Neural progenitor cell (in vitro differentiated cells): ENCODE measurements at regions not wholly inside any gene's neighbourhood (a gene's known extent, or its start where the extent isn't known, plus 50 kb on each side); places are given as distances from the start of the nearest gene placed in this dataset.

Source experiments
- DNase-seq: peaks from one replicate; pipeline ENCODE4 v3.0.0-alpha.2; 2016; ENCODE audit warnings: low spot score
- H2AFZ ChIP-seq: fragments of 200-600 bp; sonication (generic); replicated peaks from 2 replicates; pipeline ENCODE4 v1.6.1; 2016; ENCODE audit warnings: antibody characterized with exemption
- H3F3A ChIP-seq: fragments of 200-600 bp; sonication (generic); 2 replicates; pipeline ENCODE4 v1.6.1; 2016; ENCODE audit warnings: antibody characterized with exemption, low read depth
- H3K27ac ChIP-seq: fragments of 200-600 bp; sonication (generic); 2 replicates; pipeline ENCODE4 v1.5.1; 2016; ENCODE audit warnings: mild to moderate bottlenecking
- H3K27me3 ChIP-seq: fragments of 200-600 bp; sonication (generic); 2 replicates; pipeline ENCODE4 v1.6.1; 2016; ENCODE audit warnings: mild to moderate bottlenecking, moderate library complexity
- H3K36me3 ChIP-seq: fragments of 200-600 bp; sonication (generic); 2 replicates; pipeline ENCODE4 v1.5.1; 2016
- H3K4me1 ChIP-seq: fragments of 200-600 bp; sonication (generic); 2 replicates; pipeline ENCODE4 v1.6.1; 2016; ENCODE audit warnings: mixed run types
- H3K4me2 ChIP-seq: fragments of 200-600 bp; sonication (generic); 2 replicates; pipeline ENCODE4 v1.6.1; 2016
- H3K4me3 ChIP-seq: fragments of 200-600 bp; sonication (generic); 2 replicates; pipeline ENCODE4 v1.5.1; 2016
- H3K79me2 ChIP-seq: fragments of 200-600 bp; sonication (generic); 2 replicates; pipeline ENCODE4 v1.6.1; 2016; ENCODE audit warnings: low read depth
- H3K9ac ChIP-seq: fragments of 200-600 bp; sonication (generic); 2 replicates; pipeline ENCODE4 v1.6.1; 2016
- H3K9me3 ChIP-seq: fragments of 200-600 bp; sonication (generic); 2 replicates; pipeline ENCODE4 v1.5.1; 2016; ENCODE audit warnings: low read depth
- H4K20me1 ChIP-seq: fragments of 200-600 bp; sonication (generic); 2 replicates; pipeline ENCODE4 v1.6.1; 2016; ENCODE audit warnings: low read depth
- H3K27ac Mint-ChIP-seq: 3 replicates; pipeline ENCODE4 v1.8.0; 2021; ENCODE audit warnings: mixed read lengths
- H3K27me3 Mint-ChIP-seq: 2 replicates; pipeline ENCODE4 v1.8.0; 2022; ENCODE audit warnings: low read depth, mild to moderate bottlenecking, inconsistent platforms, moderate library complexity, mixed read lengths; ENCODE audit not compliant: insufficient read depth
- H3K36me3 Mint-ChIP-seq: 3 replicates; pipeline ENCODE4 v1.8.0; 2021; ENCODE audit warnings: mixed read lengths
- H3K4me1 Mint-ChIP-seq: 3 replicates; pipeline ENCODE4 v1.8.0; 2021; ENCODE audit warnings: mixed read lengths
- H3K4me3 Mint-ChIP-seq: 3 replicates; pipeline ENCODE4 v1.8.0; 2021; ENCODE audit warnings: mild to moderate bottlenecking, moderate library complexity, mixed read lengths
- H3K9me3 Mint-ChIP-seq: 3 replicates; pipeline ENCODE4 v1.8.0; 2020; ENCODE audit warnings: mixed read lengths
- EZH2 ChIP-seq: fragments of 200-600 bp; sonication (generic); IDR thresholded peaks from 2 replicates; pipeline ENCODE4 v1.6.1; 2017; ENCODE audit warnings: antibody characterized with exemption, mild to moderate bottlenecking, moderate library complexity
- EZH2phosphoT487 ChIP-seq: fragments of 200-600 bp; sonication (generic); IDR thresholded peaks from 2 replicates; pipeline ENCODE4 v1.6.1; 2017; ENCODE audit warnings: antibody characterized with exemption
- TF ChIP-seq, protein P1 (sequence below): fragments of 200-600 bp; sonication (generic); IDR thresholded peaks from 2 replicates; pipeline ENCODE4 v1.5.1; 2017; ENCODE audit warnings: antibody characterized with exemption, mild to moderate bottlenecking

DNA sequence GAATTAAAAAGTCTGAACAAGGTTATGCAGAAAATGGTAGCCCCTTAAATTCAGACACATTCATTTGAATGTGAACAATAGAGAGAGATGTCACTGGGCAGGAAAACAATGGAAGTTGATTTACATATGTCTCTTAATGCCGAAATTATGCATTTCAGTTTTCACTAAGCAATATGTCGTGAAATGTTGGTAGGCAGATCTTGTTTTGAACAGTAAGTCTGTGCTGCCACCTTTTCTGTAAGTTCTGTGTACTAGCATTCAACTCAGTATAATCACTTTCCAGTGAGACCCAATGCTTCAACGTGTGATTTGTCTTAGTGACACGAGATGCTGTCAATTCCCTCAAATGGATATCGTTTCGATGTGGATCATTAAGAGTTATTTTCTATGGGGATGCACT, 222.7 kb upstream of the VCX3A start:
- TF ChIP-seq, protein P1, sequence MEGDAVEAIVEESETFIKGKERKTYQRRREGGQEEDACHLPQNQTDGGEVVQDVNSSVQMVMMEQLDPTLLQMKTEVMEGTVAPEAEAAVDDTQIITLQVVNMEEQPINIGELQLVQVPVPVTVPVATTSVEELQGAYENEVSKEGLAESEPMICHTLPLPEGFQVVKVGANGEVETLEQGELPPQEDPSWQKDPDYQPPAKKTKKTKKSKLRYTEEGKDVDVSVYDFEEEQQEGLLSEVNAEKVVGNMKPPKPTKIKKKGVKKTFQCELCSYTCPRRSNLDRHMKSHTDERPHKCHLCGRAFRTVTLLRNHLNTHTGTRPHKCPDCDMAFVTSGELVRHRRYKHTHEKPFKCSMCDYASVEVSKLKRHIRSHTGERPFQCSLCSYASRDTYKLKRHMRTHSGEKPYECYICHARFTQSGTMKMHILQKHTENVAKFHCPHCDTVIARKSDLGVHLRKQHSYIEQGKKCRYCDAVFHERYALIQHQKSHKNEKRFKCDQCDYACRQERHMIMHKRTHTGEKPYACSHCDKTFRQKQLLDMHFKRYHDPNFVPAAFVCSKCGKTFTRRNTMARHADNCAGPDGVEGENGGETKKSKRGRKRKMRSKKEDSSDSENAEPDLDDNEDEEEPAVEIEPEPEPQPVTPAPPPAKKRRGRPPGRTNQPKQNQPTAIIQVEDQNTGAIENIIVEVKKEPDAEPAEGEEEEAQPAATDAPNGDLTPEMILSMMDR = no peak
- TF ChIP-seq EZH2 (no peak), EZH2phosphoT487 (no peak)
- Mint-ChIP-seq H3K27me3 (peaks cover 2% of the 10 kb centered on the region), H3K4me3 (no peak overlapping the region), H3K27ac (no peak overlapping the region), H3K36me3 (no peaks in the 10 kb centered on the region), H3K9me3 (no peaks in the 10 kb centered on the region), H3K4me1 (no peaks in the 10 kb centered on the region)
- Histone ChIP-seq H4K20me1 (no peaks in the 10 kb centered on the region), H3K9ac (no peak overlapping the region), H3K27ac (no peak overlapping the region), H3K4me2 (no peak overlapping the region), H3K9me3 (peaks cover 7% of the 10 kb centered on the region), H2AFZ (no peak overlapping the region), H3K79me2 (no peaks in the 10 kb centered on the region), H3K27me3 (no peaks in the 10 kb centered on the region), H3K36me3 (no peaks in the 10 kb centered on the region), H3K4me1 (no peaks in the 10 kb centered on the region), H3K4me3 (no peak overlapping the region), H3F3A (no peaks in the 10 kb centered on the region)
- DNase-seq = no peak

DNA sequence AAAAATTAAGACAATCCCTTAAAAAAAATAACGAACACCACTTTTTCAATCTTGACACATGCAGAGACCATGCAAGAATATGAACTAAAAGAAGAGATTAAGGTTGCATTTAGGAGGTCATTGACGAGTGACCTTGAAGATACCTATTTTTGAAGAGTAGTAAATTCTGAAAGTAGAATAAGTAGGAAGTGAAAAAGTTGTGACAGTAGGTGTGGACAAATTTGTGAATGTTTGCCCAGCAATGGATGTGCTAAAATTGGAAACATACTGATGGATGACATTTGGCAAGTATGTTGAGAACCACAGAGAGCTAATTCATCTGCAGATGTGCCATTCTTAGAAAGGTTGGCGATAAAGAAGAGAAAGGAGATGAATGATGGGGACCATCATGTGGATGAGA, 213.7 kb upstream of the VCX3A start:
- TF ChIP-seq EZH2 = no peak
- no peak for TF ChIP-seq EZH2phosphoT487
- TF ChIP-seq, protein P1 = no peak
- peaks cover 2% of the 10 kb centered on the region for H3K27me3 Mint-ChIP-seq
- no peak overlapping the region for H3K4me3 ChIP-seq
- no peak overlapping the region for H3K27ac Mint-ChIP-seq
- H3K36me3 ChIP-seq = no peaks in the 10 kb centered on the region
- H3K4me2 ChIP-seq = no peak overlapping the region
- no peaks in the 10 kb centered on the region for H3K4me1 ChIP-seq
- peaks cover 10% of the 10 kb centered on the region for H3K4me1 Mint-ChIP-seq
- H2AFZ ChIP-seq = no peak overlapping the region
- DNase-seq = no peak
- H3K9me3 Mint-ChIP-seq = no peaks in the 10 kb centered on the region
- no peak overlapping the region for H3K9ac ChIP-seq
- no peaks in the 10 kb centered on the region for H4K20me1 ChIP-seq
- no peaks in the 10 kb centered on the region for H3F3A ChIP-seq
- H3K4me3 Mint-ChIP-seq = no peak overlapping the region
- H3K27ac ChIP-seq = no peak overlapping the region
- no peaks in the 10 kb centered on the region for H3K27me3 ChIP-seq
- H3K9me3 ChIP-seq = peaks cover 3% of the 10 kb centered on the region
- no peaks in the 10 kb centered on the region for H3K79me2 ChIP-seq
- H3K36me3 Mint-ChIP-seq = no peaks in the 10 kb centered on the region

DNA sequence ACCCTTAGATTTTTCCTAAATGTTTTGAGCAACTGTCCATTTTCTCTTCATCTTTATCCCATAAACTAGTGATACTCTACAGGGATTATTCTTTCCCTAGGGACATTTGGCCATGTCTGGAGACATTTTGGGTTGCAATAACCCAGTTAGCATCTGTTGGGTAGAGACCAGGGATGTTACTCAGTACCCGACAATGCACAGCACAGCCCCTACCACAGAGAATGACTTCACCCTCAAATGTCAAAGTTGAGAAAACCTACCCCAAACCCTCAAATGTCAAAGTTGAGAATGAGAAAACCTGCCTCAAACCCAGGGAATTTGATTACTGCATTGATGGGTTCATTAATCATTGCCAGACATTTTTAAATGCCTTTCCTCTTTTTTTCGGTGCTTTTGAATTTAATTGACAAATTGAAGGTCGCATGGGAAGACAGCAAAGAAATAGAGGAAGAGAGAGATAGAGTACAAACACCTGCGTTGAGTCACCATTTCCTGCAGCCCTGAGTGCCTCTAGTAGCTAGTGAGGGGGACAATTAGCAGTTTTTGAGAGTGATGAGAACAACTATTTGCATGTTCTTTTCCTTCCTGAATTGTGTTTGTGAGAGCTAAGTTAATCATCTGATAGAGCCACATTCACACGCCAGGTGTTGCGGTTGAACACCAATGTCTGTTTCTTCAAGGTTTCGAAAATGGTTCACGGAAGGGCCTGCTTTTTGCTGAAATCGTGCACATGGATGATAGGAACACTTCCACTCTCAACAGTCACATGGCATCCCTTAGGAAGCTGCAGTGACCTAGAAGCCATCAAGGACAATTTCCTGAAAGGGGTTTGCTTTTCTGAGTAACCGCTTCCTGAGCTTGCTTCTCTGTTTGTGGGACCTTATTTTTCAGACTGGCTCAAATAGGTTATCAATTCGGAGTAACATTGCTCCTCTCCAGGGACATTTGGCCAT, 203.9 kb upstream of the VCX3A start:
- H3F3A ChIP-seq = no peaks in the 10 kb centered on the region
- TF ChIP-seq EZH2 = no peak
- TF ChIP-seq EZH2phosphoT487 = no peak
- TF ChIP-seq, protein P1 = no peak
- H3K4me3 ChIP-seq = no peak overlapping the region
- no peaks in the 10 kb centered on the region for H3K4me1 ChIP-seq
- no peak overlapping the region for H3K27ac ChIP-seq
- no peak overlapping the region for H2AFZ ChIP-seq
- DNase-seq = no peak
- Mint-ChIP-seq H3K27me3 (no peaks in the 10 kb centered on the region), H3K27ac (no peak overlapping the region), H3K4me1 (no peaks in the 10 kb centered on the region), H3K9me3 (no peaks in the 10 kb centered on the region), H3K4me3 (no peak overlapping the region), H3K36me3 (no peaks in the 10 kb centered on the region)
- H3K9me3 ChIP-seq = peaks cover 3% of the 10 kb centered on the region
- no peaks in the 10 kb centered on the region for H3K79me2 ChIP-seq
- H3K36me3 ChIP-seq = no peaks in the 10 kb centered on the region
- no peak overlapping the region for H3K9ac ChIP-seq
- H3K27me3 ChIP-seq = no peaks in the 10 kb centered on the region
- H4K20me1 ChIP-seq = no peaks in the 10 kb centered on the region
- no peak overlapping the region for H3K4me2 ChIP-seq
